RWPE1 (cell line): ENCODE measurements at regions not wholly inside any gene's neighbourhood (a gene's known extent, or its start where the extent isn't known, plus 50 kb on each side); places are given as distances from the start of the nearest gene placed in this dataset.

ENCODE experiments used
- CTCF ChIA-PET: fragments of 350-600 bp; sonication (Branson Sonifier 250); formaldehyde crosslinking; extraction: SDS; loops from one replicate; lab custom pipeline; 2021; lab: Yijun Ruan, JAX
- POLR2A ChIA-PET: fragments of 400-600 bp; formaldehyde crosslinking; extraction: SDS; loops from one replicate; lab custom pipeline; 2020; ENCODE audit warnings: antibody characterized with exemption; ENCODE audit not compliant: low non-redundant PET; lab: Yijun Ruan, JAX
- DNase-seq: peaks from one replicate; pipeline ENCODE4 v3.0.0; 2012; ENCODE audit warnings: low spot score
- H3K27ac ChIP-seq: fragments of 450-650 bp; 2 replicates; pipeline ENCODE4 v1.5.1; 2017
- TF ChIP-seq, protein P1 (sequence below): fragments of 450-650 bp; conservative IDR thresholded peaks from 2 replicates; pipeline ENCODE4 v1.5.1; 2017; ENCODE audit warnings: low read depth, mild to moderate bottlenecking

DNA sequence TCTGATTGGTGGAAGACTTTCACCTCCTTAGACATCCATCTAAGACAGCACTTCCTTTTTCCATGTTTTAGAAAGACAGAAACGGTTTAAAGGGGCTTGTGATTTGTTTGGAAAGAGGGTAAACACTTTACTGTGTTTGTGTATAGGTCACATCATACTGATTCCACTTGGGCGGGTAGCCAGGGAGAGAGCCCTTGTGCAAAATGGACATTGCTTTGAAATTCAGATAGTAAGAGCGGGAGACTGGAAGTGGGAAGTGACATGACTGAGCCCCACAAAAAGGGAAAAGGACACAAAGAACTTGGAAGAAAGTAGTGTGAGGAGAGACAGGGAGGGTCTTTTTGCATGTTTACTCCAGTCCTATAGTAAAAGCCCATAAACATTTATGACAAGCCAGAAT lies 195.6 kb upstream of the CNTN4 start:
- CTCF ChIA-PET = no interaction called here
- TF ChIP-seq, protein P1, sequence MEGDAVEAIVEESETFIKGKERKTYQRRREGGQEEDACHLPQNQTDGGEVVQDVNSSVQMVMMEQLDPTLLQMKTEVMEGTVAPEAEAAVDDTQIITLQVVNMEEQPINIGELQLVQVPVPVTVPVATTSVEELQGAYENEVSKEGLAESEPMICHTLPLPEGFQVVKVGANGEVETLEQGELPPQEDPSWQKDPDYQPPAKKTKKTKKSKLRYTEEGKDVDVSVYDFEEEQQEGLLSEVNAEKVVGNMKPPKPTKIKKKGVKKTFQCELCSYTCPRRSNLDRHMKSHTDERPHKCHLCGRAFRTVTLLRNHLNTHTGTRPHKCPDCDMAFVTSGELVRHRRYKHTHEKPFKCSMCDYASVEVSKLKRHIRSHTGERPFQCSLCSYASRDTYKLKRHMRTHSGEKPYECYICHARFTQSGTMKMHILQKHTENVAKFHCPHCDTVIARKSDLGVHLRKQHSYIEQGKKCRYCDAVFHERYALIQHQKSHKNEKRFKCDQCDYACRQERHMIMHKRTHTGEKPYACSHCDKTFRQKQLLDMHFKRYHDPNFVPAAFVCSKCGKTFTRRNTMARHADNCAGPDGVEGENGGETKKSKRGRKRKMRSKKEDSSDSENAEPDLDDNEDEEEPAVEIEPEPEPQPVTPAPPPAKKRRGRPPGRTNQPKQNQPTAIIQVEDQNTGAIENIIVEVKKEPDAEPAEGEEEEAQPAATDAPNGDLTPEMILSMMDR = no peak
- H3K27ac ChIP-seq = no peak overlapping the region

DNA sequence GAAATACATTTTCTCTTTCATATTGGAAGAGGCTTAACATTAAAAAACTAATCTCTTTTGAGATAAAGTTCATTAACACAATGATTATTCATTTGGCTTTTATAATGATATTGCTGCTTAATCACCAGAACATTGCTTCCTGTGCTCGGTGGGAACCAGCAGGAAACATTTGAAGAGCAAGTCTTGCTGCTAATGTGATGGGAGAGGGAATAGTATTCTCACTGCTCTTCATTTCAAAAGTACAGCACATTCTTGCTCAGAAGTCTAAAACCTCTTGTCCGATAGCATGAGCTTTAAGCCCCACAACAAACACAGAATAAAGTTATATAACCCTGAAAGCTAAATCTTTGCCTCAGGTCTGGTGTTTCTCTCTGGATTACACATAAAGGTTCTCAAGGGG lies 190.8 kb upstream of the CNTN4 start:
- DNase-seq = no peak
- ChIA-PET CTCF (no interaction called here), POLR2A (no interaction called here)
- H3K27ac ChIP-seq = no peak overlapping the region
- TF ChIP-seq, protein P1 = no peak

More for the DNA sequence above, 195.6 kb upstream of the CNTN4 start:
- no peak for DNase-seq
- POLR2A ChIA-PET = no interaction called here

DNA sequence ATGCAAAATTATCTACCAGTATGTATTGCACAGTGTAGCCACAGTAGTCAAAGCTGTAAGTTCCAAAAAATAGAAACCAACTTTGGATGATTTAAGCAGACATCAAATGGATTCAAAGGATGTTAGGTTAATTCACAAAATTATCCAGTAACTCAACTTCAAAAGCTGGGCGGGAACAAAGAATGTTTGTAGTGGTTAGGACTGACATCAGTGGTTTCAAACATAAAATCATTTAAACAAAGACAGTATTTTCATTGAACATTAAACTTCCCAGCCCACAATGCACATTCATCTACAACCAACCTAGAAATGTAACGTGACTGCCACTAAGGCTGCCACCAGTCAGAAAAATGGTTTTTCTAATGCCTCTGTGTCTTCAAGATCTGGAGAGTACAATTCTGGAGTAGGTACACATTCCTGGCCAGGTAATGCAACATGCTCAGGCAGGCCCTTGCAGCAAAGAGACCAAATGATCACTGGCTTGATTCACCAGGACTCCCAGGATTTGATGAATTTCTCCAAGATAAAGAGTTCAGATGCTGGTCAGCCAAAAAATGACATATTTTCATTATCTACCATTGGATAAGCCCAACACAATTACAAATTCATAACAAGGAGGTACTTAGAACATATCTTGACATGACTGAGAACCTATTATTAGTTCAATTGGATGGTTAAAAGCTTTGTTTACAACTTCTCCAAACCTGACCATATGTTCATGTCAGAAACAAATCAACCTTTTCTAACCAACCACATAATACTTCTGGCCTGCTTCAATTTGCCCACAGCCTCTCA lies 189.8 kb upstream of the CNTN4 start:
- H3K27ac ChIP-seq = no peak overlapping the region
- DNase-seq = no peak
- ChIA-PET POLR2A (no interaction called here), CTCF (no interaction called here)
- TF ChIP-seq, protein P1 = no peak

DNA sequence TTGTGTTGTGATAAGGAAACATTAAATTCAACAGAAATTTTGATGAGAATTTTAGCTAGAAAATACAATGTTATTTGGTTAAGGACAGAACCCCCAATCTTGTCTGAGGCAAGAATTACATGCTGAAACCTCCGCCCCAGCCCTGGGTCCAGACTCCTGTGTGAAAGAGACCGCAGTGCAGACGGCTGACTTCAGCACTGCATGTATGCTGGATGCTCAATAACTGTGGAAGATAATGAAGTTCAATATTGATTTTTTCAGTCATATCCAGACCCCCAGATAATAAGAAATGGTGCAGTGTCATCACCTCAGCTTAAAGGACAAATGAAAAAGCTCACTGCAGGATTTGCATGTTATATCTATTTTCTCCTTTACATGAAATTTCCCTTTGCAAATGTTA lies 188.3 kb upstream of the CNTN4 start:
- no peak for DNase-seq
- no peak overlapping the region for H3K27ac ChIP-seq
- ChIA-PET POLR2A (no interaction called here), CTCF (no interaction called here)
- TF ChIP-seq, protein P1 = no peak

DNA sequence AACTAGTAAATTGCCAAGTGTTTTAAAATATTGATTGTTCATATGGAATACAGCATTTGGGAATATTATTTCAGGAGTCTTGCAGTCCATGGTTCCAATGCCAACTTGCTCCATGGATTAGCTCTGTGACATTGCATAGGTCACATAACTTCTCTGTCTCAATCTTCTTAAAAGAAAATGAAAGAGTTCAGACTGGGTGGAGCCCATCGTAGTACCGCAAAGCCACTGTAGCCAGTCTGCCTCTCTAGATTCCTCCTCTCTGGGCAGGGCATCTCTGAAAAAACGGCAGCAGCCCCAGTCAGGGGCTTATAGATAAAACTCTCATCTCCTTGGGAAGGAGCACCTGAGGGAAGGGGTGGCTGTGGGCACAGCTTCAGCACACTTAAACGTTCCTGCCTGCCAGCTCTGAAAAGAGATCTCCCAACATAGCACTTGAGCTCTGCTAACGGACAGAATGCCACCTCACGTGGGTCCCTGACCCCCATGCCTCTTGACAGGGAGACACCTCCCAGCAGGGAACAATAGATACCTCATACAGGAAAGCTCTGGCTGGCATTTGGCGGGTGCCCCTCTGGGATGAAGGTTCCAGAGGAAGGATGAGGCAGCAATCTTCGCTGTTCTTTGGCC lies 168.8 kb upstream of the CNTN4 start:
- POLR2A ChIA-PET = no interaction called here
- no peak for DNase-seq
- TF ChIP-seq, protein P1 = no peak
- CTCF ChIA-PET = no interaction called here
- H3K27ac ChIP-seq = no peak overlapping the region

DNA sequence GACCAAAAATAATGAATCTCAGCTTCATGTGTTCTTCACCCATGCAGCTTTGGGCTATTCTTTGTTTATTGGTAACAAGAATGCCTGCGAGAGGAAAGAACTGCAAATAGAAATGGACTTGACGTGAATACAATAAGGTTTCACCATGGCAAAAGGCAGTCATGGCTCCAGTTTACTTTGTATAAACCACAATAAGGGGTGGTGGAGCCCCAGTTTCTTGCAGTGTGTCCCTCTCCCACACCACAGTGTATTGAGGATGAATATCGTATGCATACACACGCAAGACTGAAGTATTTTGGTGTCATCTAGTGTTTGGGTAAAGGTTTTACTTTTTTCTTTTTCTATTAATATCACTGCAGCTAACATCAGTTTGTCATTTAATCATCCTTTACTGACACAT lies 159.7 kb upstream of the CNTN4 start:
- TF ChIP-seq, protein P1 = no peak
- ChIA-PET POLR2A (no interaction called here), CTCF (interaction anchor here (0.7 kb wide), 1 partner anchor 631 kb away, joined by 3 read pairs; no protein-coding TSS in a partner anchor)
- no peak overlapping the region for H3K27ac ChIP-seq
- no peak for DNase-seq
